ENCODE measurements at regions not wholly inside any gene's neighbourhood (a gene's known extent, or its start where the extent isn't known, plus 50 kb on each side); places are given as distances from the start of the nearest gene placed in this dataset.

DNA sequence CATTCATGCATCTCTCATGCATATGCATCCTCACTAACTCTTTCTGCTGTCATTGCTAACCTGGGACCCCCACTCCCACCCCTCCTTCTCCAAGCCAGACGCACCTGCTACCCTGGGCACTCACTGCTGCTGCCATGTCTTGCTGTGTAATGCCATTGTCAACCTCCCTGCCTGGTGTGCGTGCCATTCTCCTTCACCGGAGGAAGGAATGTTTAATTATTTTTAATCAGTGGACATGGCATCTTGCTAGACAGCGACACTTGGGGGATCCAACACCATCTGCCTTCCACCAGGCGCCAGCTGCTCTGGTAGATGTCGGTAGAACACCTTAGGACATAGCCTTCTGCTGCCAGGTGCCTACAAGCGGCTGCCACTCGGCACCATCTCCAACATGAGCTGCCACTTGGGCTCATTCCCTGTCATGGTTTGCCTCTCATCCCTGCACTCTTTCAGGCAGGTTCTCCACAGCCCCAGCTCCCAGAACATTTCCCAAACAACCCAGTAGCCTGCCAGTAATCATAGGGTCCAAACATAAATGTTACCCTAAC is 306.9 kb downstream of the TTLL7 start:
- TF ChIP-seq, protein P1, sequence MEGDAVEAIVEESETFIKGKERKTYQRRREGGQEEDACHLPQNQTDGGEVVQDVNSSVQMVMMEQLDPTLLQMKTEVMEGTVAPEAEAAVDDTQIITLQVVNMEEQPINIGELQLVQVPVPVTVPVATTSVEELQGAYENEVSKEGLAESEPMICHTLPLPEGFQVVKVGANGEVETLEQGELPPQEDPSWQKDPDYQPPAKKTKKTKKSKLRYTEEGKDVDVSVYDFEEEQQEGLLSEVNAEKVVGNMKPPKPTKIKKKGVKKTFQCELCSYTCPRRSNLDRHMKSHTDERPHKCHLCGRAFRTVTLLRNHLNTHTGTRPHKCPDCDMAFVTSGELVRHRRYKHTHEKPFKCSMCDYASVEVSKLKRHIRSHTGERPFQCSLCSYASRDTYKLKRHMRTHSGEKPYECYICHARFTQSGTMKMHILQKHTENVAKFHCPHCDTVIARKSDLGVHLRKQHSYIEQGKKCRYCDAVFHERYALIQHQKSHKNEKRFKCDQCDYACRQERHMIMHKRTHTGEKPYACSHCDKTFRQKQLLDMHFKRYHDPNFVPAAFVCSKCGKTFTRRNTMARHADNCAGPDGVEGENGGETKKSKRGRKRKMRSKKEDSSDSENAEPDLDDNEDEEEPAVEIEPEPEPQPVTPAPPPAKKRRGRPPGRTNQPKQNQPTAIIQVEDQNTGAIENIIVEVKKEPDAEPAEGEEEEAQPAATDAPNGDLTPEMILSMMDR (IDR thresholded peaks at IDR 0.05): no peak
- TF ChIP-seq POLR2A (IDR thresholded peaks at IDR 0.05) (no peak), POLR2AphosphoS5 (IDR thresholded peaks at IDR 0.05) (no peak), EP300 (IDR thresholded peaks at IDR 0.05) (no peak)

All from stomach (tissue), 4 donors.